NCI-H1436 treated with DMSO at 0.1 percent for 48 hours (cell line): ENCODE measurements at regions not wholly inside any gene's neighbourhood (a gene's known extent, or its start where the extent isn't known, plus 50 kb on each side); places are given as distances from the start of the nearest gene placed in this dataset.
"Not testable (repeated sequence)": the region's sequence is repeated elsewhere in the genome, so short reads cannot be mapped to it uniquely, and the experiment has no call there.

ENCODE experiments used
- DNase-seq: peaks from one replicate; lab custom pipeline; 2025; lab: John Stamatoyannopoulos, UW

GRCh38 chr12:127147724-127148123 lies 1119.2 kb upstream of the TMEM132C start:
- no peak for DNase-seq

- DNase-seq, result no peak
These were observed 1118.7 kb upstream of the TMEM132C start for GRCh38 chr12:127148318-127148717.

GRCh38 chr12:127149226-127149964 lies 1117.6 kb upstream of the TMEM132C start:
- DNase-seq, result no peak

- no peak for DNase-seq
These were observed 1116.9 kb upstream of the TMEM132C start for GRCh38 chr12:127150028-127150427.

GRCh38 chr12:127150479-127150878 lies 1116.5 kb upstream of the TMEM132C start:
- no peak for DNase-seq

GRCh38 chr12:127150956-127151355 lies 1116.0 kb upstream of the TMEM132C start:
- DNase-seq, result no peak

- no peak for DNase-seq
These were observed 1113.0 kb upstream of the TMEM132C start for GRCh38 chr12:127153996-127154395.

- DNase-seq, result not testable (repeated sequence)
These were observed 1112.1 kb upstream of the TMEM132C start for GRCh38 chr12:127154830-127155229.

- DNase-seq, result not testable (repeated sequence)
These were observed 1110.9 kb upstream of the TMEM132C start for GRCh38 chr12:127155935-127156619.

GRCh38 chr12:127157501-127158366 lies 1109.2 kb upstream of the TMEM132C start:
- DNase-seq, result not testable (repeated sequence)

- no peak for DNase-seq
These were observed 1108.4 kb upstream of the TMEM132C start for GRCh38 chr12:127158385-127159061.

- DNase-seq, result no peak
These were observed 1105.5 kb upstream of the TMEM132C start for GRCh38 chr12:127161466-127161865.

GRCh38 chr12:127162307-127162706 lies 1104.7 kb upstream of the TMEM132C start:
- DNase-seq, result no peak

- no peak for DNase-seq
These were observed 1104.1 kb upstream of the TMEM132C start for GRCh38 chr12:127162902-127163301.

- peak; percentile 35 for DNase-seq
These were observed 1101.2 kb upstream of the TMEM132C start for GRCh38 chr12:127165567-127166392.

GRCh38 chr12:127169321-127170181 lies 1097.4 kb upstream of the TMEM132C start:
- no peak for DNase-seq

- no peak for DNase-seq
These were observed 1096.5 kb upstream of the TMEM132C start for GRCh38 chr12:127170226-127171180.

- DNase-seq, result no peak
These were observed 1094.1 kb upstream of the TMEM132C start for GRCh38 chr12:127172861-127173260.

- DNase-seq, result not testable (repeated sequence)
These were observed 1093.0 kb upstream of the TMEM132C start for GRCh38 chr12:127173971-127174370.
